ENCODE measurements at regions not wholly inside any gene's neighbourhood (a gene's known extent, or its start where the extent isn't known, plus 50 kb on each side); places are given as distances from the start of the nearest gene placed in this dataset.

DNA sequence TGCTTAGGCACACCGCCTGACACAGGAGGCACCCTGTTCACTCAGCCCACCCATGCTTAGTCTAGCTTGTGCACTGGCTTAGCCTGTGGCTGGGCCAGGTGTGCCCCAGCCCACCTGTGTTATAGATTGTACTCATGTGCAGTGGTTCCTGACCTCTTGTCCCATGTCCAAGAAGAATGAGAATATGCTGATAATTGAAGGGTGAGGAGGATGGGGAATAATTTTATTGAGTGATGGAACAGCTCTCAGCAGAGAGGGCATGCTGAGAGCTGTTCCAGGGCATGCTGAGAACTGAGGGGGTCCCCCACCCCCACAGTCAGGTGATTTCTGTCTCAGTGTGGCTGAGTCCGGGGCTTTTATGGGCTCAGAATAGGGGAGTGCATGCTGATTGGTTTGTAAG, 395.9 kb downstream of the FUT8 start:
- Mint-ChIP-seq H3K4me1 (peaks cover 3% of the 10 kb centered on the region), H3K27ac (no peak overlapping the region), H3K9me3 (peaks cover 25% of the 10 kb centered on the region), H3K27me3 (ENCODE audit: insufficient read depth, low read depth, poor library complexity) (no peaks in the 10 kb centered on the region), H3K36me3 (ENCODE audit: low read depth) (peaks cover 28% of the 10 kb centered on the region), H3K4me3 (no peak overlapping the region)
- H4K20me1 ChIP-seq (replicated peaks; ENCODE audit: insufficient read depth): no peaks in the 10 kb centered on the region
- no peaks in the 10 kb centered on the region for H3K27me3 ChIP-seq (ENCODE audit: insufficient read depth)
- H3K4me3 ChIP-seq: no peak overlapping the region
- ATAC-seq: no peak
- H3F3A ChIP-seq (replicated peaks; ENCODE audit: low read depth): no peaks in the 10 kb centered on the region
- DNase-seq (ENCODE audit: low spot score): peak; percentile 26
- H2AFZ ChIP-seq: no peak overlapping the region
- H3K79me2 ChIP-seq (replicated peaks; ENCODE audit: insufficient read depth): no peaks in the 10 kb centered on the region
- no peak overlapping the region for H3K27ac ChIP-seq (ENCODE audit: low read depth)
- TF ChIP-seq EZH2phosphoT487 (IDR thresholded peaks at IDR 0.05; ENCODE audit: unreplicated experiment): no peak
- TF ChIP-seq ETS1 (IDR thresholded peaks at IDR 0.05): no peak
- TF ChIP-seq, protein P1, sequence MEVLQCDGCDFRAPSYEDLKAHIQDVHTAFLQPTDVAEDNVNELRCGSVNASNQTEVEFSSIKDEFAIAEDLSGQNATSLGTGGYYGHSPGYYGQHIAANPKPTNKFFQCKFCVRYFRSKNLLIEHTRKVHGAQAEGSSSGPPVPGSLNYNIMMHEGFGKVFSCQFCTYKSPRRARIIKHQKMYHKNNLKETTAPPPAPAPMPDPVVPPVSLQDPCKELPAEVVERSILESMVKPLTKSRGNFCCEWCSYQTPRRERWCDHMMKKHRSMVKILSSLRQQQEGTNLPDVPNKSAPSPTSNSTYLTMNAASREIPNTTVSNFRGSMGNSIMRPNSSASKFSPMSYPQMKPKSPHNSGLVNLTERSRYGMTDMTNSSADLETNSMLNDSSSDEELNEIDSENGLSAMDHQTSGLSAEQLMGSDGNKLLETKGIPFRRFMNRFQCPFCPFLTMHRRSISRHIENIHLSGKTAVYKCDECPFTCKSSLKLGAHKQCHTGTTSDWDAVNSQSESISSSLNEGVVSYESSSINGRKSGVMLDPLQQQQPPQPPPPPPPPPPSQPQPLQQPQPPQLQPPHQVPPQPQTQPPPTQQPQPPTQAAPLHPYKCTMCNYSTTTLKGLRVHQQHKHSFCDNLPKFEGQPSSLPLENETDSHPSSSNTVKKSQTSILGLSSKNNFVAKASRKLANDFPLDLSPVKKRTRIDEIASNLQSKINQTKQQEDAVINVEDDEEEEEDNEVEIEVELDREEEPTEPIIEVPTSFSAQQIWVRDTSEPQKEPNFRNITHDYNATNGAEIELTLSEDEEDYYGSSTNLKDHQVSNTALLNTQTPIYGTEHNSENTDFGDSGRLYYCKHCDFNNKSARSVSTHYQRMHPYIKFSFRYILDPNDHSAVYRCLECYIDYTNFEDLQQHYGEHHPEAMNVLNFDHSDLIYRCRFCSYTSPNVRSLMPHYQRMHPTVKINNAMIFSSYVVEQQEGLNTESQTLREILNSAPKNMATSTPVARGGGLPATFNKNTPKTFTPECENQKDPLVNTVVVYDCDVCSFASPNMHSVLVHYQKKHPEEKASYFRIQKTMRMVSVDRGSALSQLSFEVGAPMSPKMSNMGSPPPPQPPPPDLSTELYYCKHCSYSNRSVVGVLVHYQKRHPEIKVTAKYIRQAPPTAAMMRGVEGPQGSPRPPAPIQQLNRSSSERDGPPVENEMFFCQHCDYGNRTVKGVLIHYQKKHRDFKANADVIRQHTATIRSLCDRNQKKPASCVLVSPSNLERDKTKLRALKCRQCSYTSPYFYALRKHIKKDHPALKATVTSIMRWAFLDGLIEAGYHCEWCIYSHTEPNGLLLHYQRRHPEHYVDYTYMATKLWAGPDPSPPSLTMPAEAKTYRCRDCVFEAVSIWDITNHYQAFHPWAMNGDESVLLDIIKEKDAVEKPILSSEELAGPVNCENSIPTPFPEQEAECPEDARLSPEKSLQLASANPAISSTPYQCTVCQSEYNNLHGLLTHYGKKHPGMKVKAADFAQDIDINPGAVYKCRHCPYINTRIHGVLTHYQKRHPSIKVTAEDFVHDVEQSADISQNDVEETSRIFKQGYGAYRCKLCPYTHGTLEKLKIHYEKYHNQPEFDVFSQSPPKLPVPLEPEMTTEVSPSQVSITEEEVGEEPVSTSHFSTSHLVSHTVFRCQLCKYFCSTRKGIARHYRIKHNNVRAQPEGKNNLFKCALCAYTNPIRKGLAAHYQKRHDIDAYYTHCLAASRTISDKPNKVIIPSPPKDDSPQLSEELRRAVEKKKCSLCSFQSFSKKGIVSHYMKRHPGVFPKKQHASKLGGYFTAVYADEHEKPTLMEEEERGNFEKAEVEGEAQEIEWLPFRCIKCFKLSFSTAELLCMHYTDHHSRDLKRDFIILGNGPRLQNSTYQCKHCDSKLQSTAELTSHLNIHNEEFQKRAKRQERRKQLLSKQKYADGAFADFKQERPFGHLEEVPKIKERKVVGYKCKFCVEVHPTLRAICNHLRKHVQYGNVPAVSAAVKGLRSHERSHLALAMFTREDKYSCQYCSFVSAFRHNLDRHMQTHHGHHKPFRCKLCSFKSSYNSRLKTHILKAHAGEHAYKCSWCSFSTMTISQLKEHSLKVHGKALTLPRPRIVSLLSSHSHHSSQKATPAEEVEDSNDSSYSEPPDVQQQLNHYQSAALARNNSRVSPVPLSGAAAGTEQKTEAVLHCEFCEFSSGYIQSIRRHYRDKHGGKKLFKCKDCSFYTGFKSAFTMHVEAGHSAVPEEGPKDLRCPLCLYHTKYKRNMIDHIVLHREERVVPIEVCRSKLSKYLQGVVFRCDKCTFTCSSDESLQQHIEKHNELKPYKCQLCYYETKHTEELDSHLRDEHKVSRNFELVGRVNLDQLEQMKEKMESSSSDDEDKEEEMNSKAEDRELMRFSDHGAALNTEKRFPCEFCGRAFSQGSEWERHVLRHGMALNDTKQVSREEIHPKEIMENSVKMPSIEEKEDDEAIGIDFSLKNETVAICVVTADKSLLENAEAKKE (CRISPR knock-in tag; IDR thresholded peaks at IDR 0.05): no peak
- TF ChIP-seq CTCF (conservative IDR thresholded peaks at IDR 0.05; ENCODE audit: low read depth in 2 of 2): no peak
- no peak for TF ChIP-seq STAT1 (IDR thresholded peaks at IDR 0.05; ENCODE audit: unreplicated experiment)
- no peak overlapping the region for H3K4me2 ChIP-seq
- H3K36me3 ChIP-seq (ENCODE audit: insufficient read depth): peaks cover 3% of the 10 kb centered on the region; the same call in 1 of the 2 replicates
- H3K9me2 ChIP-seq (ENCODE audit: insufficient read depth): peaks cover 8% of the 10 kb centered on the region; the same call in 1 of the 2 replicates
- H3K4me1 ChIP-seq (ENCODE audit: insufficient read depth): peaks cover 4% of the 10 kb centered on the region
